ENCODE measurements at regions not wholly inside any gene's neighbourhood (a gene's known extent, or its start where the extent isn't known, plus 50 kb on each side); places are given as distances from the start of the nearest gene placed in this dataset.

DNA sequence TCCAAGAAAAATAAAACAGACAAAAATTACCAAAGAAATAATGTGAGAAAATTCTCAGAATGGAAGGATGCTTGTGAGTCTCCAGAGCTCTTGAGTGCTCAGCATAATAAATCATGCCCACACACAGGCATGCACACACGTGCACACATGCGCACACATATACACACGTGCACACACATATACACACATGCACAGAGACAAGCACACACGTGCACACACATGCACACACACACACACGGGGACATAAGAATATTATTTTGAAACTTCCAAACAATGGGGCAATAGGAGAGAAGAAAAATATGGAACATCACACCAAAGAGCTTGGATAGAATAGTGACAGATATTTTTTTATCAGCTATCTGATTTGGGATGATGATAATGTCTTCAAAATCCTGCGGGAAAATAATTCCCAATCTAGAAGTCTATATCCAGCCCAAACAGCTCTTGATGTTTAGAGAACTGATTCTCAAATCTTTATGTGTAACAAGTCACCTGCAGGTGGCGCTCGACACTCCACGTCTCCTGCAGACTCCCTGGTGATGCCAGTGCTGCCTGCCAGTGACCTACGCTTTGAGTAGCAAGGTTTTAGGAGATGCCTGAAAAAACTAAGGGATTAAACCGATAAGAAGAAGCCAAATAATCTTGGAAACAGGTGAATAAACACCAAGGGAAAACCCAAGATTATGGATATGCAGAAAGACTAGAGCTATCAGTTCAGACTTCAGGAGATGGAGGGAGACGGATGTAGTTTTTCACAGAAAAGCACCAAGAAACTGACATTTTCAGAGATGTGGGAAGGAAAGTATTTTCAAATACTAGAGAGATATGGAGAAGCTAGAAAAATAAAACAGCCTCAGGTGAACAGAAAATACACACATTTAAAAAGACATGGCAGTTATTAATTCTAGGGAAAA, 743.6 kb downstream of the ETS1 start:
- Histone ChIP-seq H3K27ac (ENCODE audit: low read length, poor library complexity, severe bottlenecking) (no peak overlapping the region), H3K23ac (ENCODE audit: low read length in 2 of 2) (no peak overlapping the region), H3K4me2 (ENCODE audit: low read length, poor library complexity, severe bottlenecking) (no peak overlapping the region), H2BK120ac (ENCODE audit: low read depth, low read length) (no peak overlapping the region), H3K4ac (ENCODE audit: low read depth in 1 of 2, low read length in 2 of 2) (no peak overlapping the region), H4K91ac (ENCODE audit: low read length) (no peak overlapping the region), H4K8ac (ENCODE audit: low read length) (no peak overlapping the region), H2AFZ (ENCODE audit: low read depth, low read length) (no peak overlapping the region), H3K4me1 (ENCODE audit: control insufficient read depth, insufficient read depth, low read depth, low read length) (no peaks in the 10 kb centered on the region), H3K9ac (ENCODE audit: low read length) (peak overlapping the region; percentile 63), H3K36me3 (ENCODE audit: control insufficient read depth in 1 of 2, insufficient read depth in 2 of 2, low read depth in 1 of 2, low read length in 2 of 2) (no peaks in the 10 kb centered on the region), H2AK5ac (ENCODE audit: low read length, severe bottlenecking) (no peak overlapping the region), H3K79me1 (replicated peaks; ENCODE audit: low read length, poor library complexity, severe bottlenecking) (no peaks in the 10 kb centered on the region), H3K14ac (ENCODE audit: low read length in 2 of 2) (no peak overlapping the region), H2BK15ac (ENCODE audit: low read depth, poor library complexity, severe bottlenecking) (no peak overlapping the region), H3K27me3 (ENCODE audit: control insufficient read depth in 1 of 2, insufficient read depth in 1 of 2, low read length in 2 of 2) (no peaks in the 10 kb centered on the region), H3K9me3 (ENCODE audit: control insufficient read depth, low read length) (no peaks in the 10 kb centered on the region), H3K18ac (ENCODE audit: low read depth in 1 of 2, low read length in 2 of 2) (no peak overlapping the region), H3K4me3 (ENCODE audit: insufficient read depth in 1 of 2, low read depth in 1 of 2, low read length in 2 of 2) (no peak overlapping the region), H2BK5ac (ENCODE audit: low read depth, low read length, poor library complexity, severe bottlenecking) (no peak overlapping the region), H2BK12ac (ENCODE audit: low read length in 2 of 2) (no peak overlapping the region)
- WGBS, result 39% methylated on average over 9 of the region's 12 CpGs
- peak; percentile 40 for DNase-seq

DNA sequence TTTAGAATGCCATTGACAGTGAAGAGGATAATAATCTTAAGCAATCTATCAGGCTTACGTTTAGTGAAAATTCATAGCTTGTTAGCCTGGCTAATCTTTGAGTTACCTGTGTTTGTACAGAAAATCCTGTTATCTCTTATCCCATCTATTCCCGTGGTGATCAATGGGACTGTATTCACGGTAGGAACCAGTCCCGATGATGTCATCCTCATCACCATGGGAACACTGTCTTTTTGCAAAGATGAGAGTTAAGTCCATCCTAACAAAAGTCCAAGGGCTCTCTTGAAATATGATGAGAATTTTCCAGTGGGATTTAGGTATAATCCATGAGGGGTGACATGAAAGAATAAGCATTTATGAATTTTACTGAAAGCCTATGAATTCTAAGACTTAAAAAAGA, 762.2 kb downstream of the ETS1 start:
- no peak overlapping the region for H2BK5ac ChIP-seq (ENCODE audit: low read depth, low read length, poor library complexity, severe bottlenecking)
- WGBS, result 92% methylated on average over 4 of the region's 4 CpGs

DNA sequence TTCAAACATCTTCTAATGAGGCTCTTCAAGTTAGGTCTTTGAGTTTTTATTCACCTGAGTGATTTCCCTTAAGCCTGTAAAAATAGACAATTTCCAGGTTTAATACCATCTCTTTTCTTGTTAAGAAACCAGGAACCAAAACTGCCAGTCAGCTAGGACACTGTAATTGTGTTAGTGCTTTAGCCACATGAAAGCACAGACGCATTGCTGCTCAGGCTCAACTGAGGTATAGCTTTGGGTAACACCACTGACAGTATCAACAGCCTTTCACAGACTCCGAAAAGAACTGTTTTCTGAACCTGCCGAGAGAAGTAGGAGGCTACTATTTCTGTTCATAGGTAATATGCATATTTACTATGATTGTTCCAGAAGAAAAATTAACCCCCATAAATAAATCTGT, 768.7 kb downstream of the ETS1 start:
- Histone ChIP-seq H3K27me3 (ENCODE audit: control insufficient read depth in 1 of 2, insufficient read depth in 1 of 2, low read length in 2 of 2) (no peaks in the 10 kb centered on the region), H3K9ac (ENCODE audit: low read length) (no peak overlapping the region), H3K4me2 (ENCODE audit: low read length, poor library complexity, severe bottlenecking) (no peak overlapping the region), H3K27ac (ENCODE audit: low read length, poor library complexity, severe bottlenecking) (no peak overlapping the region), H3K18ac (ENCODE audit: low read depth in 1 of 2, low read length in 2 of 2) (no peak overlapping the region), H3K4me1 (ENCODE audit: control insufficient read depth, insufficient read depth, low read depth, low read length) (no peaks in the 10 kb centered on the region), H4K8ac (ENCODE audit: low read length) (no peak overlapping the region), H3K4me3 (ENCODE audit: insufficient read depth in 1 of 2, low read depth in 1 of 2, low read length in 2 of 2) (no peak overlapping the region), H3K36me3 (ENCODE audit: control insufficient read depth in 1 of 2, insufficient read depth in 2 of 2, low read depth in 1 of 2, low read length in 2 of 2) (no peaks in the 10 kb centered on the region), H3K4ac (ENCODE audit: low read depth in 1 of 2, low read length in 2 of 2) (no peak overlapping the region), H2BK15ac (ENCODE audit: low read depth, poor library complexity, severe bottlenecking) (no peak overlapping the region), H2BK5ac (ENCODE audit: low read depth, low read length, poor library complexity, severe bottlenecking) (no peak overlapping the region), H3K79me1 (replicated peaks; ENCODE audit: low read length, poor library complexity, severe bottlenecking) (no peaks in the 10 kb centered on the region), H3K23ac (ENCODE audit: low read length in 2 of 2) (no peak overlapping the region), H4K91ac (ENCODE audit: low read length) (no peak overlapping the region), H3K14ac (ENCODE audit: low read length in 2 of 2) (no peak overlapping the region), H2BK120ac (ENCODE audit: low read depth, low read length) (no peak overlapping the region), H2AK5ac (ENCODE audit: low read length, severe bottlenecking) (no peak overlapping the region), H2BK12ac (ENCODE audit: low read length in 2 of 2) (no peak overlapping the region), H2AFZ (ENCODE audit: low read depth, low read length) (no peak overlapping the region), H3K9me3 (ENCODE audit: control insufficient read depth, low read length) (no peaks in the 10 kb centered on the region)
- no peak for DNase-seq
- 67% methylated on average over 1 of the region's 3 CpGs for WGBS

More for the DNA sequence above, 762.2 kb downstream of the ETS1 start:
- no peak overlapping the region for H3K27ac ChIP-seq (ENCODE audit: low read length, poor library complexity, severe bottlenecking)
- H2AK5ac ChIP-seq (ENCODE audit: low read length, severe bottlenecking), result no peak overlapping the region
- no peak overlapping the region for H3K9ac ChIP-seq (ENCODE audit: low read length)
- no peak for DNase-seq
- H3K4me2 ChIP-seq (ENCODE audit: low read length, poor library complexity, severe bottlenecking), result no peak overlapping the region
- no peak overlapping the region for H3K4ac ChIP-seq (ENCODE audit: low read depth in 1 of 2, low read length in 2 of 2)
- no peak overlapping the region for H3K18ac ChIP-seq (ENCODE audit: low read depth in 1 of 2, low read length in 2 of 2)
- H2AFZ ChIP-seq (ENCODE audit: low read depth, low read length), result no peak overlapping the region
- no peak overlapping the region for H4K91ac ChIP-seq (ENCODE audit: low read length)
- H3K14ac ChIP-seq (ENCODE audit: low read length in 2 of 2), result no peak overlapping the region
- no peaks in the 10 kb centered on the region for H3K79me1 ChIP-seq (replicated peaks; ENCODE audit: low read length, poor library complexity, severe bottlenecking)
- H2BK12ac ChIP-seq (ENCODE audit: low read length in 2 of 2), result no peak overlapping the region
- H4K8ac ChIP-seq (ENCODE audit: low read length), result no peak overlapping the region
- H3K27me3 ChIP-seq (ENCODE audit: control insufficient read depth in 1 of 2, insufficient read depth in 1 of 2, low read length in 2 of 2), result no peaks in the 10 kb centered on the region
- H3K4me3 ChIP-seq (ENCODE audit: insufficient read depth in 1 of 2, low read depth in 1 of 2, low read length in 2 of 2), result no peak overlapping the region
- no peaks in the 10 kb centered on the region for H3K36me3 ChIP-seq (ENCODE audit: control insufficient read depth in 1 of 2, insufficient read depth in 2 of 2, low read depth in 1 of 2, low read length in 2 of 2)
- no peak overlapping the region for H2BK15ac ChIP-seq (ENCODE audit: low read depth, poor library complexity, severe bottlenecking)
- no peak overlapping the region for H3K23ac ChIP-seq (ENCODE audit: low read length in 2 of 2)
- H3K9me3 ChIP-seq (ENCODE audit: control insufficient read depth, low read length), result no peaks in the 10 kb centered on the region
- no peaks in the 10 kb centered on the region for H3K4me1 ChIP-seq (ENCODE audit: control insufficient read depth, insufficient read depth, low read depth, low read length)
- H2BK120ac ChIP-seq (ENCODE audit: low read depth, low read length), result no peak overlapping the region

DNA sequence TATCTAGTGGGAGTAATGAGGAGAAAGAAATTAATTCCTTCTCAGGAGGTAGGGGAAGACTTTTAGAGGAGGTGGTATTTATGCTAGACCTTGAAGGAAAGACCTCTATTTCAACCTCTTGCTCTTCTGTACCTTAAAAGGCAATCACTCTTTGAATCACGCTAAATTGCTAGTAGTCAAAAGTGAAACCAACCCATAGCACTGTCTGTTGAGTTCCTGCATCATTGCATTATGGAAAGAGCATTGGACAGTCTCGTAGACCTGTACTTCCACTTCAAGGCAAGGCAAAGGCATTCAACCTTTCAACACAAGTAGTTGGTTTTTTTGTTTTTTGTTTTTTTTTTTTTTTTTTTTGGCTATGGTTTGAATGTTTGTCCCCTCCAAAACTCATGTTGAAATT, 770.4 kb downstream of the ETS1 start:
- Histone ChIP-seq H3K4ac (ENCODE audit: low read depth in 1 of 2, low read length in 2 of 2) (no peak overlapping the region), H3K9me3 (ENCODE audit: control insufficient read depth, low read length) (no peaks in the 10 kb centered on the region), H2BK15ac (ENCODE audit: low read depth, poor library complexity, severe bottlenecking) (no peak overlapping the region), H2BK5ac (ENCODE audit: low read depth, low read length, poor library complexity, severe bottlenecking) (no peak overlapping the region), H3K18ac (ENCODE audit: low read depth in 1 of 2, low read length in 2 of 2) (no peak overlapping the region), H3K4me3 (ENCODE audit: insufficient read depth in 1 of 2, low read depth in 1 of 2, low read length in 2 of 2) (no peak overlapping the region), H3K27ac (ENCODE audit: low read length, poor library complexity, severe bottlenecking) (no peak overlapping the region), H3K23ac (ENCODE audit: low read length in 2 of 2) (no peak overlapping the region), H2BK120ac (ENCODE audit: low read depth, low read length) (no peak overlapping the region), H4K8ac (ENCODE audit: low read length) (no peak overlapping the region), H3K4me2 (ENCODE audit: low read length, poor library complexity, severe bottlenecking) (no peak overlapping the region), H3K4me1 (ENCODE audit: control insufficient read depth, insufficient read depth, low read depth, low read length) (no peaks in the 10 kb centered on the region), H3K79me1 (replicated peaks; ENCODE audit: low read length, poor library complexity, severe bottlenecking) (no peaks in the 10 kb centered on the region), H2AK5ac (ENCODE audit: low read length, severe bottlenecking) (no peak overlapping the region), H2AFZ (ENCODE audit: low read depth, low read length) (no peak overlapping the region), H3K9ac (ENCODE audit: low read length) (no peak overlapping the region), H3K14ac (ENCODE audit: low read length in 2 of 2) (no peak overlapping the region), H3K27me3 (ENCODE audit: control insufficient read depth in 1 of 2, insufficient read depth in 1 of 2, low read length in 2 of 2) (no peaks in the 10 kb centered on the region), H4K91ac (ENCODE audit: low read length) (no peak overlapping the region), H3K36me3 (ENCODE audit: control insufficient read depth in 1 of 2, insufficient read depth in 2 of 2, low read depth in 1 of 2, low read length in 2 of 2) (no peaks in the 10 kb centered on the region), H2BK12ac (ENCODE audit: low read length in 2 of 2) (no peak overlapping the region)
- WGBS, result 86% methylated on average over 2 of the region's 2 CpGs
- DNase-seq, result no peak

All from mesenchymal stem cell (in vitro differentiated cells and primary cell).